Peyer's patch (tissue), 4 donors: ENCODE measurements at regions not wholly inside any gene's neighbourhood (a gene's known extent, or its start where the extent isn't known, plus 50 kb on each side); places are given as distances from the start of the nearest gene placed in this dataset.

Experiments
- POLR2A ChIP-seq, 2 donors: fragments of 450-650 bp; IDR thresholded peaks; one replicate each; pipeline ENCODE4 v1.5.1; 2017; ENCODE audit warnings: antibody characterized with exemption in 2 of 2, mild to moderate bottlenecking in 2 of 2, moderate library complexity in 2 of 2
- TF ChIP-seq, protein P1 (sequence below), 6 experiments: fragments of 450-650 bp in 4 of 6; fragments of 200-600 bp in 2 of 6; sonication (generic) in 1 of 6; IDR thresholded peaks; one replicate each; pipeline ENCODE4 v1.5.1; 2017 to 2019; ENCODE audit warnings: antibody characterized with exemption in 6 of 6, mild to moderate bottlenecking in 3 of 6, moderate library complexity in 1 of 6

DNA sequence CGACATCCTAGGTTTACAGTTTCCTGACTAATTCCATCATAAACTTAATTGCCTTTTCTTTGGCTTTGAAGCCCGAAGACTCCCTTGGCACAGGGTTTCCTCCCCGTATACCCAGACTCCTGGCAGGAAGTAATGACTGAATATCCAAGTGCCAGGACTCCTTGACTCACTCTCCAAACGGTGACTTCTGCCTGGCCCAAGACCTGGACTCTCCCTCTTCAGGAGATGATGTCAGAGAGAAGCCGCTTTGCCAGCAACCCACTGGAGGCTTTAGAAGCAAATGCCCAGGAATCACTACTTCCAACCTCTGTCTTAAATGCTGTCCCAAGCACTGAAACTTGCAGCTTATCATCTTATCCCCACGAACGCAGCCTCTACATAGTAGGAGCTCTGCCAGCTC, 146.5 kb downstream of the RGS9 start:
- TF ChIP-seq, protein P1, sequence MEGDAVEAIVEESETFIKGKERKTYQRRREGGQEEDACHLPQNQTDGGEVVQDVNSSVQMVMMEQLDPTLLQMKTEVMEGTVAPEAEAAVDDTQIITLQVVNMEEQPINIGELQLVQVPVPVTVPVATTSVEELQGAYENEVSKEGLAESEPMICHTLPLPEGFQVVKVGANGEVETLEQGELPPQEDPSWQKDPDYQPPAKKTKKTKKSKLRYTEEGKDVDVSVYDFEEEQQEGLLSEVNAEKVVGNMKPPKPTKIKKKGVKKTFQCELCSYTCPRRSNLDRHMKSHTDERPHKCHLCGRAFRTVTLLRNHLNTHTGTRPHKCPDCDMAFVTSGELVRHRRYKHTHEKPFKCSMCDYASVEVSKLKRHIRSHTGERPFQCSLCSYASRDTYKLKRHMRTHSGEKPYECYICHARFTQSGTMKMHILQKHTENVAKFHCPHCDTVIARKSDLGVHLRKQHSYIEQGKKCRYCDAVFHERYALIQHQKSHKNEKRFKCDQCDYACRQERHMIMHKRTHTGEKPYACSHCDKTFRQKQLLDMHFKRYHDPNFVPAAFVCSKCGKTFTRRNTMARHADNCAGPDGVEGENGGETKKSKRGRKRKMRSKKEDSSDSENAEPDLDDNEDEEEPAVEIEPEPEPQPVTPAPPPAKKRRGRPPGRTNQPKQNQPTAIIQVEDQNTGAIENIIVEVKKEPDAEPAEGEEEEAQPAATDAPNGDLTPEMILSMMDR (IDR thresholded peaks at IDR 0.05), result no peak
- no peak for TF ChIP-seq POLR2A (IDR thresholded peaks at IDR 0.05)
